ENCODE measurements at regions not wholly inside any gene's neighbourhood (a gene's known extent, or its start where the extent isn't known, plus 50 kb on each side); places are given as distances from the start of the nearest gene placed in this dataset.

DNA sequence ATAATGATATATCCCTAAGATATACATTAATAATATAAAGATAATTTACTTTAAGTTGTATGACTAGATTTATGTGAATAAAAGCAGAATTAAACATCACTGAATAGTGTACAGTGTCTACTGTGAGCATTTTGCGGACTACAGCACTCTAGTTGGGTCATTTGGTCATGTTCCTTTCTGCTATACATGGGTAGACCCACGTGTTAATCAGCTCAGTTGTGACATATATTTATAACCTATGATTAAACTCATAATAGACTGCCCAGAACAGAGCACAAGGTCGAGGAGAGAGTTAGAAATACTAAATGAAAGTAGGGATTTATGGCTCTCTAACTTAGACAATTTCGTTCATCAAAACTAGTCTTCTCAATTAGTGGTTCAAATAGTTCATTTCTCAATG, 852.7 kb downstream of the EPHA7 start:
- TF ChIP-seq EZH2 (optimal IDR thresholded peaks at IDR 0.05; ENCODE audit: low read depth, low read length) (no peak), EZH2phosphoT487 (IDR thresholded peaks at IDR 0.05; ENCODE audit: low read length) (no peak)
- TF ChIP-seq, protein P1, sequence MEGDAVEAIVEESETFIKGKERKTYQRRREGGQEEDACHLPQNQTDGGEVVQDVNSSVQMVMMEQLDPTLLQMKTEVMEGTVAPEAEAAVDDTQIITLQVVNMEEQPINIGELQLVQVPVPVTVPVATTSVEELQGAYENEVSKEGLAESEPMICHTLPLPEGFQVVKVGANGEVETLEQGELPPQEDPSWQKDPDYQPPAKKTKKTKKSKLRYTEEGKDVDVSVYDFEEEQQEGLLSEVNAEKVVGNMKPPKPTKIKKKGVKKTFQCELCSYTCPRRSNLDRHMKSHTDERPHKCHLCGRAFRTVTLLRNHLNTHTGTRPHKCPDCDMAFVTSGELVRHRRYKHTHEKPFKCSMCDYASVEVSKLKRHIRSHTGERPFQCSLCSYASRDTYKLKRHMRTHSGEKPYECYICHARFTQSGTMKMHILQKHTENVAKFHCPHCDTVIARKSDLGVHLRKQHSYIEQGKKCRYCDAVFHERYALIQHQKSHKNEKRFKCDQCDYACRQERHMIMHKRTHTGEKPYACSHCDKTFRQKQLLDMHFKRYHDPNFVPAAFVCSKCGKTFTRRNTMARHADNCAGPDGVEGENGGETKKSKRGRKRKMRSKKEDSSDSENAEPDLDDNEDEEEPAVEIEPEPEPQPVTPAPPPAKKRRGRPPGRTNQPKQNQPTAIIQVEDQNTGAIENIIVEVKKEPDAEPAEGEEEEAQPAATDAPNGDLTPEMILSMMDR (IDR thresholded peaks at IDR 0.05; ENCODE audit: low read length) = no peak

All from MM.1S (cell line).